PC-3 (cell line): ENCODE measurements at regions not wholly inside any gene's neighbourhood (a gene's known extent, or its start where the extent isn't known, plus 50 kb on each side); places are given as distances from the start of the nearest gene placed in this dataset.

Experiments used
- CTCF ChIP-seq: fragments of 300-600 bp; sonication (generic); conservative IDR thresholded peaks from 2 replicates; pipeline ENCODE4 v1.5.1; 2017; ENCODE audit warnings: antibody characterized with exemption, low read depth, mild to moderate bottlenecking, low read length
- EZH2 ChIP-seq: fragments of 300-600 bp; sonication (generic); IDR thresholded peaks from one replicate; pipeline ENCODE4 v1.6.1; 2017; ENCODE audit warnings: antibody characterized with exemption, mild to moderate bottlenecking, low read length; ENCODE audit not compliant: unreplicated experiment
- EZH2phosphoT487 ChIP-seq: fragments of 300-600 bp; sonication (generic); IDR thresholded peaks from 2 replicates; pipeline ENCODE4 v1.6.1; 2018; ENCODE audit warnings: mild to moderate bottlenecking, antibody characterized with exemption, low read length, borderline replicate concordance

DNA sequence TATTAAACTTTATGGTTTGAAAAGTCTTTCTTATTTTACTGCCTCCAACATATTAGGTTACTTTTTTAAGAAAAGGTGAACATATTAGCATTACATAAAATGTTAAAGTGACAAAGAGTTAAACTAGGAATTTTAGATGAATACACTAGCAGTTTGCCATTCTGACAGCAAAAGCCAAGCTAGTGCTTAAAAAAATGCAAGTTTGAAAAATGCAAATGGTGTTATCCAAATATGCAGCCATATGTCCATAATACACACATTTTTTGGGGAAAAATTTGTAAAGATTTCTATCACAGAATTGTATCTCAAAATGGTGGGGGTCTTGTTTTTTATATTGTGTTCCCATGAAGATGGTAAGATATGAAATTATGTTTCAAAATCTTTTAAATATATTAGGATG lies 466.1 kb downstream of the FOXG1 start:
- no peak for TF ChIP-seq CTCF
- TF ChIP-seq EZH2: no peak
- no peak for TF ChIP-seq EZH2phosphoT487
